Hematopoietic multipotent progenitor cell treated with erythropoietin and hydrocortisone succinate and interleukin-3 and kit ligand, for 4 days (in vitro differentiated cells): ENCODE measurements at regions not wholly inside any gene's neighbourhood (a gene's known extent, or its start where the extent isn't known, plus 50 kb on each side); places are given as distances from the start of the nearest gene placed in this dataset.
A peak's percentile ranks its signal among the peaks of the same experiment; 100 is the strongest.
"Not testable (repeated sequence)": the region's sequence is repeated elsewhere in the genome, so short reads cannot be mapped to it uniquely, and the experiment has no call there.

ENCODE experiments used
- DNase-seq: peaks from one replicate; pipeline ENCODE4 v3.0.0-alpha.2; 2015

- DNase-seq, result not testable (repeated sequence)
Measured at GRCh38 chr17:30682280-30682679, 142.2 kb downstream of the CRLF3 start.

DNA sequence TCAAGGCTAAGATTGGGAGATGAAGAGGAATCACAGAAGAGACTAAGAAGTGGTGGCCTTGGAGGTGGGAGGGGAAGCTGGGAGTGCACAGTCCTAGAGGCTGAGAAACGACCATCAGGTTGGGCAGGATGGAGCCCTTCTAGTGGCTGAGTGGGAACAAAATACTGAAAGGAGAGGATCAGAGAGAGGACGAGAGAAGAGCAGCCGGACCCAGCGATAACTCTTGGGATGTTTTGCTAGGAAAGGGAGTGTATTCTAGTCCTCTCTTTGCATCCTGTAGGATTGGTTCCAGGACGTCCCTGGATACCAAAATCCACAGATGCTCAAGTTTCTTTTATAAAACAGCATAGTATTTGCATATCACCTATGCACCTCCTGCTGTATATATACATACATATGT lies 143.8 kb downstream of the CRLF3 start:
- DNase-seq, result not testable (repeated sequence)

- no peak for DNase-seq
Measured at GRCh38 chr17:30677550-30678249, 146.8 kb downstream of the CRLF3 start.

- not testable (repeated sequence) for DNase-seq
Measured at GRCh38 chr17:30675777-30676492, 148.6 kb downstream of the CRLF3 start.

- DNase-seq, result not testable (repeated sequence)
Measured at GRCh38 chr17:30669217-30669649, 155.3 kb downstream of the CRLF3 start.

DNA sequence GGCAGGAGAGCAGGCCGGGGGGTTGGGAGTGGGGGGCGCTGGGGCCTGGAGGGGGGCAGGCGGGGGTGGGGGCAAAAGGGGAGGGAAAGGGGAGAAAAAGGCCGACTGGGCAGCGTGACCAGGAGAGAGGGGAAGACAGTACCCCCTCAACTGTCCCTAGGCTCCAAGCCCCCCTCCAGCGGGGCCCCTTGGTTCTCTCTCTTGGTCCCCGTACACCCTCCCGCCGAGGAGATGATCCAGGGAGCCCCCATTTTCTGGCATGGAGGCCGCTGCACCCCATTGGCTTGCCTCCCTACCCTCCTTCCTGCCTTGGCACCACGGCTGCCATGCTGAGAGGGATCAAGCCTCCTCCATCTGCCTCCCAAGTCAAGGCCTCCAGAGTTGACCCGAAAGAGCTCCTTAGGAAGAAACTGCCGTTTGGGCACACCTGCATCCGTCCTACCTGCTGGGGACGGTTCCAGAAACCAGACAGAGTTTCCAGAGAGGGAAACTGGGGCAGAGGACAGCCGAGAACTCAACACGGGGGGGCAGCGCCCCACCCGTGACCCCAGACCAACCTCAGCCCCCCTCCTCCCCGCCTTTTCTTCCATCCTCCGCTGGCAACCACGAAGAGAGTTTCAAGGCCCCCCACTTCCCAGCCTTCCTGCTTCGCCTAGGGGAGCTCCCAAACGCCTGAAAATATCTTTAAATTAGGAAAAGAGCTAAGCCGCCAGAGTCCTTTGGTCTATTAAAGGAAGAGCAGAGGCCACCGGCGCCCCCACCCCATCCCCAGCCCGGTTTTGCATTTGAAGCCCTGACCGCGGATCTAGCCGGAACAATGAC lies 155.9 kb downstream of the CRLF3 start:
- DNase-seq, result not testable (repeated sequence)

GRCh38 chr17:30667657-30668359 lies 156.7 kb downstream of the CRLF3 start:
- peak; percentile 26 for DNase-seq

- not testable (repeated sequence) for DNase-seq
Measured at GRCh38 chr17:30666838-30667656, 157.4 kb downstream of the CRLF3 start.

- DNase-seq, result not testable (repeated sequence)
Measured at GRCh38 chr17:30663727-30664455, 160.6 kb downstream of the CRLF3 start.

DNA sequence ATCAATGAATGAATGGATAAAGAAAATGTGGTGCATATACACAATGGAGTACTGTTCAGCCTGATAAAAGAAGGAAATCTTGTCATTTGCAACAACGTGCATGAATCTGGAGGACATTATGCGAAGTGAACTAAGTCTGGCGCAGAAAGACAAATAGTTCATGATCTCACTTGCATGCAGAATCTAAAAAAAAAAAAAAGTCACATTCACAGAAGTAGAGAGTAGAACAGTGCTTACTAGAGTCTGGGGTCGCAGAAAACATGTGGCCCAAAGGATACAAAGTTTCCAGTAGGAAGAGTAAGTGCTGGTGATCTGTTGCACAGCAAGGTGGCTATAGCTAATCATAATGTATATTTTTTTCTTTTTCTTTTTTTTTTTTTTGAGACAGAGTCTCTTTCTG lies 167.3 kb downstream of the CRLF3 start:
- DNase-seq, result not testable (repeated sequence)

DNA sequence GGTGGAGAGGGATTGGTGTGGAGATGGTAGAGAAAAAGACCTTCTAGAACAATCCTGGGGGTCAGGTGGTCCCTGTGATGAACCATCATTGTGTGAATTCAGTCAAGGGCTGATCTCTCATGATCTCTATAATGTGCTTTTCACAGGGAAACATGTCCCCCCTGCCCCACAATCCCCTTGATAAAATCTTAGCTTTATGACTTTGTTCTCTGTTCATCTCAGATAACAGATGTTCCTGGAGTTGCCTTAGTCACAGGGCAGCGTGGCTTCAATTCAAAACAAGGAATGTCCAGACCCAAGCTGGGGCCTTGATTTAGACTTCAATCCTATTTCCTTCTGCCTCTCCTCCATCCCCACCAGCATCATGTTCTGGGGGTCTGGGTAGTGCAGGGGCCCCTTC lies 171.5 kb downstream of the CRLF3 start:
- peak; percentile 4 for DNase-seq

GRCh38 chr17:30650149-30650548 lies 172.9 kb downstream of the GOSR1 start:
- not testable (repeated sequence) for DNase-seq

- not testable (repeated sequence) for DNase-seq
Measured at GRCh38 chr17:30648015-30648620, 170.9 kb downstream of the GOSR1 start.

GRCh38 chr17:30645875-30646274 lies 168.7 kb downstream of the GOSR1 start:
- DNase-seq, result peak; percentile 21

GRCh38 chr17:30644713-30645112 lies 167.5 kb downstream of the GOSR1 start:
- DNase-seq, result not testable (repeated sequence)

DNA sequence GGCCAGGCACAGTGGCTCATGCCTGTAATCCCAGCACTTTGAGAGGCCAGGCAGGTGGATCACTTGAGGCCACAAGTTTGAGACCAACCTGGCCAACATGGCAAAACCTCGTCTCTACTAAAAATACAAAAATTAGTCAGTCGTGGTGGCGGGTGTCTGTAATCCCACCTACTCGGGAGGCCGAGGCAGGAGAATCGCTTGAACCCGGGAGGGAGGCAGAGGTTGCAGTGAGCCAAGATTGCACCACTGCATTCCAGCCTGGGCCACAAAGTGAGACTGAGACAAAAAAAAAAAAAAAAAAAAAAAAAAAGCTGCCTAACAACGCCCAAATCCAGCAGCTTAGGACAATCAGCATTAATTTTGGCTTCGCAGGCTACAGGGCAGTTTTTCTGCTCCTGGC lies 167.1 kb downstream of the GOSR1 start:
- DNase-seq, result not testable (repeated sequence)

DNA sequence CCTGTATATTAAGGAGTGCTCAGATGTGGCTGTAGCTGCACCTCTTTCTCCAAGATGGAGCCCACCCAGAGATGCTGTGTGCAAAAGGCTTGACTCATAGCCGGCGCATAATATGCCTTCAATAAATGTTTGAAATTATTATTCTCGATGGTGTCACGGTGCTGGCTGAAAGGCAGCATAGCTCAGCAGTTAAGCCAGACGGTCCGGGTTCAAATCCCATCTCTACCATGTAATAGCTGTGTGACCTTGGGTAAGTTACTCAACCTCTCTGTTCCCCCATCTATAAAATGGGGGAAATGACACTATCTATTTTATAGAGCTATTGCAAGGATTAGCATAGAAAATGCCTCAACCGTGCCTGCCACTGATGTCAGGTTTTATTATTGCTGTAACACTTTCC lies 164.2 kb downstream of the GOSR1 start:
- DNase-seq, result not testable (repeated sequence)

DNA sequence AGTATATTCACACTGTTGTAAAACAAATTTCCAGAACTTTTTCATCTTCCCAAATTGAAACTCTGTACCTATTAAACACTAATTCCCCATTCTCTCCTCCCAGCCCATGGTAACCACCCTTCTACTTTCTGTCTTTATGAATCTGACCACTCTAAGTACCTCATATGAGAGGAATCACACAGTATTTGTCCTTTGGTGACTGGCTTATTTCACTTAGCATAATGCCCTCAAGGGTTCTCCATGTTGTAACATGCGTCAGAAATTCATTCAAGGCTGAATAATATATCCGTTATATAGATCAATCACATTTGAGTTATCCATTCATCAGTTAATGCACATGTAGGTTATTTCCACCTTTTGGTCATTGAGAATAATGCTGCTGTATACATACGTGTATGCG lies 162.2 kb downstream of the GOSR1 start:
- not testable (repeated sequence) for DNase-seq

GRCh38 chr17:30638968-30639367 lies 161.8 kb downstream of the GOSR1 start:
- DNase-seq, result not testable (repeated sequence)

- not testable (repeated sequence) for DNase-seq
Measured at GRCh38 chr17:30631651-30632050, 154.4 kb downstream of the GOSR1 start.

DNA sequence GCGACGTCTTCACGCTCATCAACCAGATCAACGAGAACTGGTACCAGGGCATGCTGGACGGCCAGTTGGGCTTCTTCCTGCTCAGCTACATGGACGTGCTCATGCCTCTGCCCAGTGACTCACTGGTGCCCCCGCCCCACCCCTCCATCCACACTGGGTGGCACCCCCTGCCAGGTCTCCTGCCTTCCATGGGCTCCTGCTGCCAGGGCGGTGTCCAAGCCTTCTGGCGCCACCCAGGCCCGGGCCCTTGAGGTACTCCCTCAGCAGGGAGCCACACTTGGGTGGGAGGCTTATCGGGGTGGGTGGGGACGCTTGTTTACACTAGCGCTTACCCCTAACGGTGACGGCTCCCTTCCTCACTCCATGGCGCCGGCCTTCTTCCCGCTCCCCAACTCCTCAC lies 148.2 kb downstream of the GOSR1 start:
- DNase-seq, result not testable (repeated sequence)
